Cardiac fibroblast (primary cell): ENCODE measurements at regions not wholly inside any gene's neighbourhood (a gene's known extent, or its start where the extent isn't known, plus 50 kb on each side); places are given as distances from the start of the nearest gene placed in this dataset.
A peak's percentile ranks its signal among the peaks of the same experiment; 100 is the strongest.

Source experiments
- DNase-seq, 2 donors: peaks; one replicate each; pipeline versions ENCODE4 v3.0.0 to v3.0.0-alpha.2; 2010; ENCODE audit warnings: low read depth in 2 of 2
- H3K4me3 ChIP-seq, 2 donors: replicated peaks in 1 of 2; 1 replicate in 1 of 2; 2 replicates in 1 of 2; pipeline ENCODE4 v1.5.1; 2011; ENCODE audit warnings: low read depth in 2 of 2, low read length in 2 of 2, mild to moderate bottlenecking in 2 of 2, moderate library complexity in 1 of 2
- TF ChIP-seq, protein P1 (sequence below): IDR thresholded peaks from one replicate; pipeline ENCODE4 v1.5.1; 2011; ENCODE audit warnings: low read depth, mild to moderate bottlenecking, low read length, inconsistent platforms

DNA sequence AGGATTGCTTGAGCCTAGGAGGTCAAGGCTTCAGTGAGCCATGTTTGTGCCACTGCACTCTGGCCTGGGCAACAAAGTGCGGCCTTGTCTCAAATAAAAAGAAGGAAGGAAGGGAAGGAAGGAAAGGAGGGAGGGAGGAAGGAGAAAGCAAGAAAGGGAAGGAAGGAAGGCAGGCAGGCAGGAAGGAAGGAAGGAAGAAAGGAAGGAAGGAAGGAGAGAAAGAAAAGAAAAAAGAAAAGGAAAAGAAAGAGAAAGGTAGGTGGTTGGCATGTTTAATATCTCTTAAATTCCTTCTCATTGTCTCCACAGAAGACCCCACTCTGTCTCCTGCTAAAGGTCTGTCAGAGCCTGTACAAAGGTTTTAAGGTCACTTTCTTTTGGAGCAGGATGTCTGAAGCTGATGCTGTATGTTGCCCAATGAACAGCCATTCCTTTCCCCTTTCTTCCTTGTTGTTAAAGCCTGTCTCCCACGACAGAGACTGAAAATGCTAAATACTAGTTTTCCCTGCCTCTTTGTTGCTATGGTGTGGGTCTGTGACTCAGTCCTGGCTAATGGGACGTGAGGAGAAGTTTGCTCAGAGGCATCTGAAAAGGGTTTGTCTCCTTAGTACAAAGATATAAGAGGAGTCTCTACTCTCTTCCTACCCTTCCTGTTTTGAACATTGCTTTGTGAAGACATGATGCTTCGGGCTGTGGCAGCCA, 213.3 kb downstream of the PCSK1 start:
- peak; percentile 42 to 88 for DNase-seq

DNA sequence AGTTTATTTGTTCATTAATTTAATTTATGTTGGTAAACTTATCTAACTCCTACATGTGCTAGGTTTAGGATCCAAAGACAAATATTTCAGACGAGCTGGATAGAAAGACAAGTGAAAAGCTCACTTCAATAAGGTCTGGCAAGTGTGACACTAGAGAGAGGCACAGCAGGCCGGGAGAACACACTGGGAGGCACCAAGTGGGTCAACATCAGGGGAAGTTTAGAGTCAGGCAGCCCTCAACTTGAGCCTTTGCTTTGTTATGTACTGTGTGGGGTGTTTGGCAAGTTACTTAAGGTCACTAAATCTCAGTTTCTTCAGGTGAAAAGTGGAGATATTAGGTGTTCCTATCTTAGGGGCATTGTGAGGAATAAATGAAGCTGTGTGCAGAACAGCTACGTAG, 214.4 kb downstream of the PCSK1 start:
- H3K4me3 ChIP-seq = no peak overlapping the region
- no peak for DNase-seq
- TF ChIP-seq, protein P1, sequence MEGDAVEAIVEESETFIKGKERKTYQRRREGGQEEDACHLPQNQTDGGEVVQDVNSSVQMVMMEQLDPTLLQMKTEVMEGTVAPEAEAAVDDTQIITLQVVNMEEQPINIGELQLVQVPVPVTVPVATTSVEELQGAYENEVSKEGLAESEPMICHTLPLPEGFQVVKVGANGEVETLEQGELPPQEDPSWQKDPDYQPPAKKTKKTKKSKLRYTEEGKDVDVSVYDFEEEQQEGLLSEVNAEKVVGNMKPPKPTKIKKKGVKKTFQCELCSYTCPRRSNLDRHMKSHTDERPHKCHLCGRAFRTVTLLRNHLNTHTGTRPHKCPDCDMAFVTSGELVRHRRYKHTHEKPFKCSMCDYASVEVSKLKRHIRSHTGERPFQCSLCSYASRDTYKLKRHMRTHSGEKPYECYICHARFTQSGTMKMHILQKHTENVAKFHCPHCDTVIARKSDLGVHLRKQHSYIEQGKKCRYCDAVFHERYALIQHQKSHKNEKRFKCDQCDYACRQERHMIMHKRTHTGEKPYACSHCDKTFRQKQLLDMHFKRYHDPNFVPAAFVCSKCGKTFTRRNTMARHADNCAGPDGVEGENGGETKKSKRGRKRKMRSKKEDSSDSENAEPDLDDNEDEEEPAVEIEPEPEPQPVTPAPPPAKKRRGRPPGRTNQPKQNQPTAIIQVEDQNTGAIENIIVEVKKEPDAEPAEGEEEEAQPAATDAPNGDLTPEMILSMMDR = no peak

More for the DNA sequence above, 213.3 kb downstream of the PCSK1 start:
- TF ChIP-seq, protein P1 = no peak
- H3K4me3 ChIP-seq = no peak overlapping the region

DNA sequence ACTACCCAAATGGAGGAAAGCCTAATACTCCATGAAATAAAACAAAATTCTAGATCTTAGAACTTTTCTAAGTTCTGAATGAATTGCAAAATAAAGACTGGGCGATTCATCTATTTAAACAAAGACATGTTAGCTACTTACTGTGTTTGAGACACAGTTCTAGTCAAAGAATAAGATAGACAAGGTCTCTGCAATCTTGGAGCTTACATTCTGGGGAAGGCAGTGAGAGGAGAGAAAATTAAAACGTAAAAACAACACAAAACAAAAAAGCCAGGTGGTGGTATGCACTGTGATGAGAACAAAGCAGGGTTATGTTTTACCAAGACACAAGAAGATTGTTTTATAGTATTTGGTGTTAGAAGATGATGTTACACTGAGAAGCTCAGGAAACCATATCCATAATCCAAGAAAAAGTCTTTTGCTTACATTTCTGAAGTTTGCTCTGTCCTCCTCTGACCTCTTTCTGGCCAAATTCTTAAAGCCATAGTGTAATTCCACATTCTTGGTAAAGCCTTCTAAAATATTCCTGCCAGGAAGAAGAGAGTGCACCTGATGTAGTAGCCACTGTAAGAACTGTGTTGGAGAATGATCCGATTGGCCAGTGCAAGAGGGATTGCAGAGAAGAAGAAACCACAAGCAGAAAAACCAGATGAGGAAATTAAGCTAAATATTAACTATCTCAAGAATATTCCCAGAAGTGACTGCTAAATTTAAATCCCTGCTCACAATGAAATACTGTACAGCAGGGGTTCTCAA, 218.4 kb downstream of the PCSK1 start:
- DNase-seq = no peak
- TF ChIP-seq, protein P1 = no peak

DNA sequence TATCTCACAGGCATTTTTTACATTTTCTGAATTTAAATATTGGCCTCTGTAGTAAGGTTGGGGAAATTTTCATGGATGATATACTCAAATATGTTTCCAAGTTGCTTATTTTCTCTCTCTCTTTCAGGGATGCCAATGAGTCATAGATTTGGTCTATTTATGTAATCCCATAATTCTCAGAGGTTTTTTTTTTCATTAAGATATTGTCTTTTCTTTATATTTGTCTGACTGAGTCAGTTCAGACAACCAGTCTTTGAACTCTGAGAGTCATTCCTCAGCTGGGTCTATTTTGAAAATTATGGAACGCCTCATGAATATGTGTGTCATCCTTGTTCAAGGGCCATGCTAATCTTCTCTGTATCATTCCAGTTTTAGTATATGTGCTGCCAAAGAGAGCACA, 223.2 kb downstream of the PCSK1 start:
- TF ChIP-seq, protein P1 = no peak
- peak; percentile 33 to 93 for DNase-seq
- no peak overlapping the region for H3K4me3 ChIP-seq

More for the DNA sequence above, 218.4 kb downstream of the PCSK1 start:
- H3K4me3 ChIP-seq = no peak overlapping the region

DNA sequence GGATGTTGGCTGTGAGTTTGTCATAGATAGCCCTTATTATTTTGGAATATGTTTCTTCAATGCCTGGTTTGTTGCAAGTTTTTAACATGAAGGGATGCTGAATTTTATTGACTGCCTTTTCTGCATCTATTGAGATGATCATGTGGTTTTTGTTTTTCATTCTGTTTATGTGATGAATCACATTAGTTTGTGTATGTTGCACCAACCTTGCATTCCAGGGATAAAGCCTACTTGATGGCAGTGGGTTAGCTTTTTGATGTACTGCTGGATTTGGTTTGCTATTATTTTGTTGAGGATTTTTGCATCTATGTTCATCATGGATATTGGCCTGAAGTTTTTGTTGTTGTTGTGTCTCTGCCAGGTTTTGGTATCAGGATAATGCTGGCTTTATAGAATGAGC, 225.6 kb downstream of the PCSK1 start:
- DNase-seq = peak in 1 of 2 donors; percentile 34
- H3K4me3 ChIP-seq = no peak overlapping the region
- TF ChIP-seq, protein P1 = no peak

DNA sequence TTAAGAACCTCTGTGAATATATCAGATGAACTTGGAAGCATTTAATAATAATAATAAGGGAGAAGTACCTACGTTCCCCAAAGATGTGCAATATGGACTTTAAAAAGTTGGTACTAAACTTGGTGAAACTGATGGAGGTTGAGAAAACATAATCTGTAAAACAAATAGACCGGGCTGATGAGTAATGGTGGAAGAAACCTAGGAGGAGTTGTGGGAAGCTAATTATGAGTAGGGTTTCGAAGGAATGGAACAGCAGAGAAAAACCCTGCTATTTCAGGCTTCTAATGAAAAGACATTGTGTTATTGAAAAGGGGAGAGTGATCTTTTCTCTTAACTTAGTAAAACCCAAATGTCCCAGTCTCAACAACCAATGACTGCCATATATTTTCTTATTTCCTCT, 229.3 kb downstream of the PCSK1 start:
- H3K4me3 ChIP-seq = no peak overlapping the region
- peak in 1 of 2 donors; percentile 52 for DNase-seq
- TF ChIP-seq, protein P1 = no peak
